ENCODE measurements at regions not wholly inside any gene's neighbourhood (a gene's known extent, or its start where the extent isn't known, plus 50 kb on each side); places are given as distances from the start of the nearest gene placed in this dataset.

- Mint-ChIP-seq H3K27ac (ENCODE audit: unreplicated experiment) (peak overlapping the region; percentile 83), H3K27me3 (ENCODE audit: unreplicated experiment) (no peaks in the 10 kb centered on the region), H3K4me3 (ENCODE audit: unreplicated experiment) (peak overlapping the region; percentile 15), H3K36me3 (ENCODE audit: unreplicated experiment) (no peaks in the 10 kb centered on the region), H3K4me1 (ENCODE audit: unreplicated experiment) (peaks cover 48% of the 10 kb centered on the region), H3K9me3 (ENCODE audit: unreplicated experiment) (no peaks in the 10 kb centered on the region)
- peak; percentile 91 for DNase-seq (ENCODE audit: extremely low spot score, unreplicated experiment)
- TF ChIP-seq CTCF (IDR thresholded peaks at IDR 0.05): no peak
Observed at GRCh38 chr21:39114871-39115575, 68.2 kb downstream of the PSMG1 start.

- no peak for DNase-seq (ENCODE audit: extremely low spot score, unreplicated experiment)
- TF ChIP-seq CTCF (IDR thresholded peaks at IDR 0.05): no peak
Observed at GRCh38 chr21:39111931-39112550, 71.2 kb downstream of the PSMG1 start.

GRCh38 chr21:39110431-39110830, 72.8 kb downstream of the PSMG1 start:
- Mint-ChIP-seq H3K4me1 (ENCODE audit: unreplicated experiment) (peaks cover 40% of the 10 kb centered on the region), H3K36me3 (ENCODE audit: unreplicated experiment) (no peaks in the 10 kb centered on the region), H3K27me3 (ENCODE audit: unreplicated experiment) (no peaks in the 10 kb centered on the region), H3K27ac (ENCODE audit: unreplicated experiment) (no peak overlapping the region), H3K9me3 (ENCODE audit: unreplicated experiment) (no peaks in the 10 kb centered on the region), H3K4me3 (ENCODE audit: unreplicated experiment) (no peak overlapping the region)
- TF ChIP-seq CTCF (IDR thresholded peaks at IDR 0.05): no peak
- no peak for DNase-seq (ENCODE audit: extremely low spot score, unreplicated experiment)

More at GRCh38 chr21:39111931-39112550, 71.2 kb downstream of the PSMG1 start:
- peaks cover 48% of the 10 kb centered on the region for H3K4me1 Mint-ChIP-seq (ENCODE audit: unreplicated experiment)
- no peak overlapping the region for H3K27ac Mint-ChIP-seq (ENCODE audit: unreplicated experiment)
- H3K27me3 Mint-ChIP-seq (ENCODE audit: unreplicated experiment): no peaks in the 10 kb centered on the region
- no peaks in the 10 kb centered on the region for H3K36me3 Mint-ChIP-seq (ENCODE audit: unreplicated experiment)
- no peak overlapping the region for H3K4me3 Mint-ChIP-seq (ENCODE audit: unreplicated experiment)
- no peaks in the 10 kb centered on the region for H3K9me3 Mint-ChIP-seq (ENCODE audit: unreplicated experiment)

GRCh38 chr21:39109596-39110210, 73.5 kb downstream of the PSMG1 start:
- Mint-ChIP-seq H3K9me3 (ENCODE audit: unreplicated experiment) (no peaks in the 10 kb centered on the region), H3K4me1 (ENCODE audit: unreplicated experiment) (peaks cover 40% of the 10 kb centered on the region), H3K36me3 (ENCODE audit: unreplicated experiment) (no peaks in the 10 kb centered on the region), H3K27me3 (ENCODE audit: unreplicated experiment) (no peaks in the 10 kb centered on the region), H3K4me3 (ENCODE audit: unreplicated experiment) (no peak overlapping the region), H3K27ac (ENCODE audit: unreplicated experiment) (no peak overlapping the region)
- TF ChIP-seq CTCF (IDR thresholded peaks at IDR 0.05): no peak
- DNase-seq (ENCODE audit: extremely low spot score, unreplicated experiment): peak; percentile 38

GRCh38 chr21:39109163-39109530, 74.1 kb downstream of the PSMG1 start:
- no peak for DNase-seq (ENCODE audit: extremely low spot score, unreplicated experiment)
- Mint-ChIP-seq H3K4me1 (ENCODE audit: unreplicated experiment) (peaks cover 40% of the 10 kb centered on the region), H3K27ac (ENCODE audit: unreplicated experiment) (no peak overlapping the region), H3K9me3 (ENCODE audit: unreplicated experiment) (no peaks in the 10 kb centered on the region), H3K4me3 (ENCODE audit: unreplicated experiment) (no peak overlapping the region), H3K36me3 (ENCODE audit: unreplicated experiment) (no peaks in the 10 kb centered on the region), H3K27me3 (ENCODE audit: unreplicated experiment) (no peaks in the 10 kb centered on the region)
- TF ChIP-seq CTCF (IDR thresholded peaks at IDR 0.05): no peak

Data from osteocyte (in vitro differentiated cells).